AG04450 (cell line): ENCODE measurements at regions not wholly inside any gene's neighbourhood (a gene's known extent, or its start where the extent isn't known, plus 50 kb on each side); places are given as distances from the start of the nearest gene placed in this dataset.
"Not testable (repeated sequence)": the region's sequence is repeated elsewhere in the genome, so short reads cannot be mapped to it uniquely, and the experiment has no call there.

Experiments
- CTCF ChIA-PET: fragments of 300-600, 350-600 bp; formaldehyde crosslinking; extraction: SDS; loops from one replicate; lab custom pipeline; 2022; ENCODE audit warnings: antibody characterized with exemption, inconsistent platforms; lab: Charles Lee
- POLR2A ChIA-PET: fragments of 350-600 bp; formaldehyde crosslinking; extraction: SDS; loops from one replicate; lab custom pipeline; 2021; ENCODE audit warnings: antibody characterized with exemption, inconsistent platforms; lab: Yijun Ruan, JAX
- DNase-seq: peaks from one replicate; pipeline ENCODE4 v3.0.0-alpha.2; 2011; ENCODE audit warnings: low read depth, low spot score
- H3K27ac ChIP-seq: one replicate; pipeline ENCODE4 v1.5.1; 2012; ENCODE audit warnings: low read depth, low read length, control low read depth
- H3K27me3 ChIP-seq: one replicate; pipeline ENCODE4 v1.6.0; 2012; ENCODE audit warnings: low read length; ENCODE audit not compliant: control insufficient read depth, insufficient read depth
- H3K4me3 ChIP-seq: 2 replicates; pipeline ENCODE4 v1.5.1; 2011; ENCODE audit warnings: mild to moderate bottlenecking, low read depth, low read length, control low read depth
- H3K9me3 ChIP-seq: 2 replicates; pipeline ENCODE4 v1.5.1; 2012; ENCODE audit warnings: low read length; ENCODE audit not compliant: control insufficient read depth, insufficient read depth
- CTCF ChIP-seq: IDR thresholded peaks from 2 replicates; pipeline ENCODE4 v1.5.1; 2011; ENCODE audit warnings: low read depth, low read length, control low read depth, inconsistent platforms

GRCh38 chr9:36521148-36521547 is 51.5 kb upstream of the MELK start:
- CTCF ChIA-PET: no interaction called here

GRCh38 chr9:36517131-36517530 is 55.6 kb upstream of the MELK start:
- no peak overlapping the region for H3K27ac ChIP-seq
- ChIA-PET CTCF (interaction anchor here (1.6 kb wide), 1 partner anchor 110 kb away, joined by 6 read pairs; no protein-coding TSS in a partner anchor), POLR2A (no interaction called here)
- TF ChIP-seq CTCF: no peak
- DNase-seq: no peak
- no peak overlapping the region for H3K4me3 ChIP-seq
- no peaks in the 10 kb centered on the region for H3K27me3 ChIP-seq
- H3K9me3 ChIP-seq: no peaks in the 10 kb centered on the region

More at GRCh38 chr9:36521148-36521547, 51.5 kb upstream of the MELK start:
- DNase-seq: no peak
- no peaks in the 10 kb centered on the region for H3K27me3 ChIP-seq
- no peak overlapping the region for H3K4me3 ChIP-seq
- TF ChIP-seq CTCF: no peak
- no peak overlapping the region for H3K27ac ChIP-seq
- POLR2A ChIA-PET: no interaction called here
- H3K9me3 ChIP-seq: no peaks in the 10 kb centered on the region

- no peak overlapping the region for H3K4me3 ChIP-seq
- DNase-seq: no peak
- no peaks in the 10 kb centered on the region for H3K9me3 ChIP-seq
- ChIA-PET POLR2A (no interaction called here), CTCF (interaction anchor here (1.3 to 1.4 kb wide), 2 partner anchors 51 to 97 kb away, joined by 3 to 7 read pairs; no protein-coding TSS in a partner anchor)
- no peak for TF ChIP-seq CTCF
- H3K27ac ChIP-seq: no peak overlapping the region
- H3K27me3 ChIP-seq: peaks cover 18% of the 10 kb centered on the region
Measured at GRCh38 chr9:36504156-36504555, 68.5 kb upstream of the MELK start.

- H3K4me3 ChIP-seq: no peak overlapping the region
- no peak for DNase-seq
- POLR2A ChIA-PET: no interaction called here
- CTCF ChIA-PET: interaction anchor here (1.3 to 1.4 kb wide), 2 partner anchors 52 to 96 kb away, joined by 3 to 7 read pairs; no protein-coding TSS in a partner anchor
- peaks cover 13% of the 10 kb centered on the region for H3K27me3 ChIP-seq
- no peak for TF ChIP-seq CTCF
- no peak overlapping the region for H3K27ac ChIP-seq
- H3K9me3 ChIP-seq: no peaks in the 10 kb centered on the region
Measured at GRCh38 chr9:36503172-36504088, 69.3 kb upstream of the MELK start.

- CTCF ChIA-PET: interaction anchor here (0.6 kb wide), 1 partner anchor 94 kb away, joined by 3 read pairs; no protein-coding TSS in a partner anchor
- TF ChIP-seq CTCF: no peak
- Histone ChIP-seq H3K27me3 (peaks cover 9% of the 10 kb centered on the region), H3K27ac (no peak overlapping the region), H3K4me3 (no peak overlapping the region), H3K9me3 (no peaks in the 10 kb centered on the region)
- DNase-seq: no peak
- POLR2A ChIA-PET: interaction anchor here (0.6 kb wide), 1 partner anchor 175 kb away, joined by 6 read pairs; no protein-coding TSS in a partner anchor
Measured at GRCh38 chr9:36501727-36502126, 71.0 kb upstream of the MELK start.

GRCh38 chr9:36500931-36501330 is 71.8 kb upstream of the MELK start:
- ChIA-PET POLR2A (interaction anchor here (0.6 kb wide), 1 partner anchor 175 kb away, joined by 6 read pairs; no protein-coding TSS in a partner anchor), CTCF (interaction anchor here (0.6 kb wide), 1 partner anchor 93 kb away, joined by 3 read pairs; no protein-coding TSS in a partner anchor)
- H3K27me3 ChIP-seq, H3K4me3 ChIP-seq, DNase-seq, H3K27ac ChIP-seq, H3K9me3 ChIP-seq: not testable (repeated sequence)
